Amniotic epithelial cell (primary cell): ENCODE measurements at regions not wholly inside any gene's neighbourhood (a gene's known extent, or its start where the extent isn't known, plus 50 kb on each side); places are given as distances from the start of the nearest gene placed in this dataset.
"Not testable (repeated sequence)": the region's sequence is repeated elsewhere in the genome, so short reads cannot be mapped to it uniquely, and the experiment has no call there.

ENCODE experiments used
- DNase-seq: peaks from one replicate; pipeline ENCODE4 v3.0.0-alpha.2; 2010; ENCODE audit warnings: low read depth

- no peak for DNase-seq
Measured at GRCh38 chr5:82425591-82425990, 147.4 kb upstream of the RPS23 start.

GRCh38 chr5:82424211-82424610, 146.1 kb upstream of the RPS23 start:
- DNase-seq = no peak

- no peak for DNase-seq
Measured at GRCh38 chr5:82422751-82423181, 144.6 kb upstream of the RPS23 start.

GRCh38 chr5:82422001-82422740, 144.0 kb upstream of the RPS23 start:
- no peak for DNase-seq

GRCh38 chr5:82421119-82421518, 143.0 kb upstream of the RPS23 start:
- peak; percentile 83 for DNase-seq

- not testable (repeated sequence) for DNase-seq
Measured at GRCh38 chr5:82420524-82420923, 142.4 kb upstream of the RPS23 start.

GRCh38 chr5:82419559-82420332, 141.6 kb upstream of the RPS23 start:
- no peak for DNase-seq

GRCh38 chr5:82418608-82418950, 140.4 kb upstream of the RPS23 start:
- no peak for DNase-seq

GRCh38 chr5:82417776-82418607, 139.8 kb upstream of the RPS23 start:
- no peak for DNase-seq

- no peak for DNase-seq
Measured at GRCh38 chr5:82416512-82416911, 138.4 kb upstream of the RPS23 start.

- DNase-seq = no peak
Measured at GRCh38 chr5:82414041-82414388, 135.9 kb upstream of the RPS23 start.

GRCh38 chr5:82413302-82414040, 135.3 kb upstream of the RPS23 start:
- peak; percentile 95 for DNase-seq

- no peak for DNase-seq
Measured at GRCh38 chr5:82408033-82408432, 129.9 kb upstream of the RPS23 start.

- DNase-seq = peak; percentile 77
Measured at GRCh38 chr5:82406205-82406773, 128.1 kb upstream of the RPS23 start.

GRCh38 chr5:82405618-82406204, 127.6 kb upstream of the RPS23 start:
- DNase-seq = peak; percentile 100

- peak; percentile 92 for DNase-seq
Measured at GRCh38 chr5:82405161-82405560, 127.0 kb upstream of the RPS23 start.

- DNase-seq = peak; percentile 28
Measured at GRCh38 chr5:82404382-82404945, 126.3 kb upstream of the RPS23 start.

- no peak for DNase-seq
Measured at GRCh38 chr5:82403724-82404123, 125.6 kb upstream of the RPS23 start.

GRCh38 chr5:82403026-82403425, 124.9 kb upstream of the RPS23 start:
- DNase-seq = no peak

- no peak for DNase-seq
Measured at GRCh38 chr5:82399111-82399510, 121.0 kb upstream of the RPS23 start.

- peak; percentile 27 for DNase-seq
Measured at GRCh38 chr5:82397741-82398320, 119.7 kb upstream of the RPS23 start.
